Fibroblast of lung (primary cell): ENCODE measurements at regions not wholly inside any gene's neighbourhood (a gene's known extent, or its start where the extent isn't known, plus 50 kb on each side); places are given as distances from the start of the nearest gene placed in this dataset.

Experiments
- CTCF ChIP-seq, 2 donors: IDR thresholded peaks in 1 of 2; conservative IDR thresholded peaks in 1 of 2; 1 replicate in 1 of 2; 2 replicates in 1 of 2; pipeline ENCODE4 v1.5.1; 2011 to 2012; ENCODE audit warnings: low read length in 2 of 2, control low read depth in 1 of 2, inconsistent platforms in 1 of 2, low read depth in 1 of 2, mild to moderate bottlenecking in 1 of 2
- EZH2 ChIP-seq: IDR thresholded peaks from 2 replicates; pipeline ENCODE4 v1.5.1; 2012; ENCODE audit warnings: low read length, control low read depth, mild to moderate bottlenecking; ENCODE audit errors: missing control alignments

- TF ChIP-seq CTCF (conservative IDR thresholded peaks at IDR 0.05 in 1 of 2, IDR thresholded peaks at IDR 0.05 in 1 of 2; ENCODE audit: low read depth in 1 of 2, low read length in 2 of 2) (no peak), EZH2 (no peak)
These were observed 322.7 kb upstream of the PLET1 start for GRCh38 chr11:112583261-112583893.
